H1 (cell line): ENCODE measurements at regions not wholly inside any gene's neighbourhood (a gene's known extent, or its start where the extent isn't known, plus 50 kb on each side); places are given as distances from the start of the nearest gene placed in this dataset.

Experiments used
- CTCF ChIA-PET: fragments of 300-600 bp; sonication (Branson Sonifier 250); formaldehyde crosslinking; loops from one replicate; lab custom pipeline; 2021; ENCODE audit not compliant: partially characterized antibody; lab: Charles Lee
- POLR2A ChIA-PET: fragments of 300-600 bp; sonication (Branson Sonifier 250); formaldehyde crosslinking; loops from one replicate; lab custom pipeline; 2021; ENCODE audit warnings: inconsistent platforms; ENCODE audit not compliant: partially characterized antibody; lab: Charles Lee
- DNase-seq, 2 experiments: peaks; one replicate each; pipeline versions ENCODE4 v3.0.0 to v3.0.0-alpha.2; 2010 to 2022; ENCODE audit warnings: low spot score in 2 of 2, low read depth in 1 of 2, mixed read lengths in 1 of 2
- FAIRE-seq: peaks from 2 replicates; lab custom pipeline; 2011; peaks lifted over from hg19 to GRCh38; lab: Jason Lieb, UNC
- H2AFZ ChIP-seq: 2 replicates; pipeline ENCODE4 v1.8.1; 2012; ENCODE audit warnings: low read length, inconsistent platforms
- H2AK5ac ChIP-seq: 2 replicates; pipeline ENCODE4 v1.6.1; 2013; ENCODE audit warnings: low read depth, low read length
- H2BK120ac ChIP-seq: replicated peaks from 2 replicates; pipeline ENCODE3; 2013; ENCODE audit warnings: low read depth, low read length, inconsistent platforms
- H2BK12ac ChIP-seq: 2 replicates; pipeline ENCODE4 v1.6.1; 2013; ENCODE audit warnings: low read depth, low read length
- H2BK15ac ChIP-seq: 2 replicates; pipeline ENCODE4 v1.6.1; 2013; ENCODE audit warnings: low read length
- H2BK20ac ChIP-seq: 2 replicates; pipeline ENCODE4 v1.6.1; 2013; ENCODE audit warnings: low read length
- H2BK5ac ChIP-seq: 2 replicates; pipeline ENCODE4 v1.6.1; 2013; ENCODE audit warnings: low read depth, low read length
- H3K14ac ChIP-seq: 2 replicates; pipeline ENCODE4 v1.6.1; 2013; ENCODE audit warnings: inconsistent platforms; ENCODE audit not compliant: insufficient read length
- H3K18ac ChIP-seq: 2 replicates; pipeline ENCODE4 v1.6.1; 2013; ENCODE audit warnings: low read length; ENCODE audit errors: extremely low read depth
- H3K23ac ChIP-seq: 2 replicates; pipeline ENCODE4 v1.6.1; 2013; ENCODE audit warnings: inconsistent platforms; ENCODE audit not compliant: insufficient read length
- H3K23me2 ChIP-seq: 2 replicates; pipeline ENCODE4 v1.6.1; 2013; ENCODE audit warnings: low read depth, low read length
- H3K27ac ChIP-seq: 2 replicates; pipeline ENCODE4 v1.6.1; 2011; ENCODE audit warnings: low read depth, low read length, inconsistent platforms
- H3K27me3 ChIP-seq, 4 experiments: replicated peaks in 1 of 4; 1 replicate in 1 of 4; 2 replicates in 3 of 4; pipeline versions ENCODE4 v1.6.1 to v1.8.1; 2011 to 2013; ENCODE audit warnings: low read length in 3 of 4, mild to moderate bottlenecking in 3 of 4, inconsistent platforms in 2 of 4, mixed read lengths in 2 of 4, moderate library complexity in 1 of 4; ENCODE audit not compliant: control insufficient read depth in 3 of 4, insufficient read depth in 3 of 4; ENCODE audit errors: extremely low read depth in 1 of 4
- H3K36me3 ChIP-seq, 4 experiments: 2 replicates each; pipeline versions ENCODE4 v1.6.1 to v1.8.1; 2011 to 2013; ENCODE audit warnings: mild to moderate bottlenecking in 4 of 4, low read length in 3 of 4, moderate library complexity in 2 of 4, control low read depth in 1 of 4, inconsistent platforms in 1 of 4; ENCODE audit not compliant: insufficient read depth in 4 of 4, control insufficient read depth in 2 of 4
- H3K4ac ChIP-seq: replicated peaks from 2 replicates; pipeline ENCODE3; 2013; ENCODE audit warnings: low read length, low read depth, mixed read lengths, inconsistent platforms; ENCODE audit not compliant: insufficient read length
- H3K4me1 ChIP-seq, 4 experiments: replicated peaks in 1 of 4; 1 replicate in 1 of 4; 2 replicates in 3 of 4; pipeline versions ENCODE4 v1.6.1 to v1.8.1; 2011 to 2013; ENCODE audit warnings: low read length in 3 of 4, inconsistent platforms in 2 of 4, mixed read lengths in 1 of 4; ENCODE audit not compliant: insufficient read depth in 4 of 4, control insufficient read depth in 3 of 4
- H3K4me2 ChIP-seq, 2 experiments: 2 replicates each; pipeline versions ENCODE4 v1.6.1 to v1.8.1; 2011 to 2013; ENCODE audit warnings: low read depth in 2 of 2, low read length in 2 of 2, control low read depth in 1 of 2, inconsistent platforms in 1 of 2, mild to moderate bottlenecking in 1 of 2; ENCODE audit not compliant: insufficient read depth in 1 of 2
- H3K4me3 ChIP-seq, 4 experiments: fragments of 200-600, 300-600 bp in 1 of 4; sonication (generic), shearing (Covaris generic), sonication (Bioruptor Twin) in 1 of 4; 2 replicates each; pipeline versions ENCODE4 v1.5.1 to v1.8.1; 2011 to 2016; ENCODE audit warnings: low read length in 4 of 4, low read depth in 3 of 4, control low read depth in 2 of 4, inconsistent platforms in 2 of 4, mild to moderate bottlenecking in 2 of 4, mixed read lengths in 1 of 4, moderate library complexity in 1 of 4; ENCODE audit not compliant: insufficient read depth in 2 of 4; ENCODE audit errors: extremely low read depth in 1 of 4
- H3K56ac ChIP-seq: replicated peaks from 2 replicates; pipeline ENCODE3; 2013; ENCODE audit warnings: low read depth, mild to moderate bottlenecking, mixed read lengths, low read length, inconsistent platforms; ENCODE audit not compliant: insufficient read length
- H3K79me1 ChIP-seq: 2 replicates; pipeline ENCODE4 v1.6.1; 2013; ENCODE audit warnings: low read depth, low read length, control low read depth
- H3K79me2 ChIP-seq, 2 experiments: 2 replicates each; pipeline versions ENCODE4 v1.6.1 to v1.8.1; 2012 to 2013; ENCODE audit warnings: low read length in 2 of 2, mild to moderate bottlenecking in 2 of 2, inconsistent platforms in 1 of 2; ENCODE audit not compliant: insufficient read depth in 2 of 2, control insufficient read depth in 1 of 2
- H3K9ac ChIP-seq, 4 experiments: replicated peaks in 1 of 4; 1 replicate in 1 of 4; 2 replicates in 3 of 4; pipeline versions ENCODE4 v1.6.1 to v1.8.1; 2011 to 2013; ENCODE audit warnings: low read depth in 3 of 4, low read length in 3 of 4, control low read depth in 2 of 4, mild to moderate bottlenecking in 2 of 4, moderate library complexity in 2 of 4, inconsistent platforms in 1 of 4; ENCODE audit errors: extremely low read depth in 1 of 4
- H3K9me3 ChIP-seq, 2 experiments: 2 replicates each; pipeline versions ENCODE4 v1.6.1 to v1.8.1; 2012 to 2013; ENCODE audit warnings: mild to moderate bottlenecking in 2 of 2, moderate library complexity in 2 of 2, control low read depth in 1 of 2, inconsistent platforms in 1 of 2, low read depth in 1 of 2, low read length in 1 of 2, mixed read lengths in 1 of 2; ENCODE audit not compliant: insufficient read depth in 2 of 2
- H4K20me1 ChIP-seq, 2 experiments: replicated peaks in 1 of 2; 2 replicates each; pipeline versions ENCODE3 to v1.8.1; 2011 to 2013; ENCODE audit warnings: inconsistent platforms in 2 of 2, low read length in 2 of 2, mild to moderate bottlenecking in 1 of 2; ENCODE audit not compliant: insufficient read depth in 2 of 2, control insufficient read depth in 1 of 2
- H4K5ac ChIP-seq: 2 replicates; pipeline ENCODE4 v1.6.1; 2013; ENCODE audit warnings: low read length, low read depth, mixed read lengths, inconsistent platforms; ENCODE audit not compliant: insufficient read length
- H4K8ac ChIP-seq: 2 replicates; pipeline ENCODE4 v1.8.0; 2013; ENCODE audit warnings: mild to moderate bottlenecking, moderate library complexity, low read length, inconsistent platforms; ENCODE audit not compliant: insufficient read depth; ENCODE audit errors: extremely low read depth
- H4K91ac ChIP-seq: replicated peaks from 2 replicates; pipeline ENCODE3; 2013; ENCODE audit warnings: low read length, mixed read lengths, inconsistent platforms; ENCODE audit not compliant: insufficient read length
- CEBPB ChIP-seq: IDR thresholded peaks from 2 replicates; pipeline ENCODE4 v1.6.1; 2012; ENCODE audit warnings: low read depth, low read length
- CHD1 ChIP-seq: IDR thresholded peaks from 2 replicates; pipeline ENCODE4 v1.6.1; 2012; ENCODE audit warnings: low read depth, low read length, improper control_type of control experiment
- EP300 ChIP-seq, 2 experiments: IDR thresholded peaks; 1 replicate in 1 of 2; 2 replicates in 1 of 2; pipeline ENCODE4 v1.6.1; 2011 to 2012; ENCODE audit warnings: low read depth in 2 of 2, low read length in 2 of 2, mild to moderate bottlenecking in 2 of 2, borderline replicate concordance in 1 of 2, inconsistent platforms in 1 of 2, moderate library complexity in 1 of 2
- HDAC2 ChIP-seq, 2 experiments: fragments of 300-600 bp in 1 of 2; sonication (generic) in 1 of 2; IDR thresholded peaks; 2 replicates each; pipeline ENCODE4 v1.6.1; 2011 to 2012; ENCODE audit warnings: low read depth in 2 of 2, low read length in 2 of 2, mild to moderate bottlenecking in 2 of 2, moderate library complexity in 2 of 2, borderline replicate concordance in 1 of 2, inconsistent platforms in 1 of 2
- POLR2A ChIP-seq, 2 experiments: IDR thresholded peaks; 1 replicate in 1 of 2; 2 replicates in 1 of 2; pipeline ENCODE4 v1.6.1; 2011; ENCODE audit warnings: low read depth in 2 of 2, low read length in 2 of 2, mild to moderate bottlenecking in 2 of 2; ENCODE audit errors: control extremely low read depth in 1 of 2
- SUZ12 ChIP-seq: fragments of 200-600 bp; sonication (generic); IDR thresholded peaks from 2 replicates; pipeline ENCODE4 v1.6.1; 2012; ENCODE audit warnings: mild to moderate bottlenecking, inconsistent platforms, low read length, moderate library complexity, mixed read lengths
- TBP ChIP-seq: IDR thresholded peaks from 2 replicates; pipeline ENCODE4 v1.6.1; 2011; ENCODE audit warnings: low read depth, low read length, improper control_type of control experiment
- YY1 ChIP-seq: IDR thresholded peaks from 2 replicates; pipeline ENCODE4 v1.6.1; 2011; ENCODE audit warnings: low read depth, mild to moderate bottlenecking, low read length
- WGBS, 2 experiments: shearing (Covaris generic) in 1 of 2; methylation state at CpG; one replicate each; pipeline versions ENCODE4 v1.1.6 to v1.1.7; 2013 to 2015; ENCODE audit warnings: low lambda C conversion rate in 2 of 2, mixed read lengths in 2 of 2, inconsistent platforms in 1 of 2, low coverage in 1 of 2, missing lambda C conversion rate in 1 of 2; ENCODE audit not compliant: insufficient replicate concordance in 2 of 2, insufficient coverage in 1 of 2, insufficient read length in 1 of 2; ENCODE audit errors: extremely low coverage in 1 of 2, missing lambda C conversion rate in 1 of 2; 5-methylcytosine and 5-hydroxymethylcytosine counted together

- no peak overlapping the region for H4K5ac ChIP-seq
- no peak overlapping the region for H3K4me3 ChIP-seq
- H4K20me1 ChIP-seq: no peaks in the 10 kb centered on the region
- no peak overlapping the region for H3K27ac ChIP-seq
- ChIA-PET POLR2A (no interaction called here), CTCF (interaction anchor here (0.7 to 1.5 kb wide), 4 partner anchors 9 to 174 kb away, joined by 3 to 4 read pairs (median 3); no protein-coding TSS in a partner anchor)
- H3K23ac ChIP-seq: no peak overlapping the region
- H3K23me2 ChIP-seq: no peaks in the 10 kb centered on the region
- H2BK20ac ChIP-seq: no peak overlapping the region
- H3K9me3 ChIP-seq: no peaks in the 10 kb centered on the region
- no peaks in the 10 kb centered on the region for H3K79me2 ChIP-seq
- TF ChIP-seq HDAC2 (IDR thresholded peaks at IDR 0.05; ENCODE audit: borderline replicate concordance in 1 of 2, low read depth in 2 of 2, low read length in 2 of 2): no peak
- no peak for TF ChIP-seq POLR2A (IDR thresholded peaks at IDR 0.05; ENCODE audit: control extremely low read depth in 1 of 2, low read depth in 2 of 2, low read length in 2 of 2)
- no peak for TF ChIP-seq YY1
- no peak for TF ChIP-seq SUZ12
- TF ChIP-seq CHD1: no peak
- TF ChIP-seq CEBPB: no peak
- no peak for TF ChIP-seq TBP
- TF ChIP-seq EP300 (IDR thresholded peaks at IDR 0.05; ENCODE audit: borderline replicate concordance in 1 of 2, low read depth in 2 of 2, low read length in 2 of 2): no peak
- DNase-seq: no peak
- H2BK5ac ChIP-seq: no peak overlapping the region
- H2AFZ ChIP-seq: no peak overlapping the region
- no peak for FAIRE-seq
- H2AK5ac ChIP-seq: no peak overlapping the region
- no peak overlapping the region for H2BK120ac ChIP-seq
- no peak overlapping the region for H4K8ac ChIP-seq
- H2BK15ac ChIP-seq: no peak overlapping the region
- H3K4me2 ChIP-seq: no peak overlapping the region
- no peak overlapping the region for H4K91ac ChIP-seq
- H3K36me3 ChIP-seq: no peaks in the 10 kb centered on the region; a peak in 1 of 8 replicates
- H2BK12ac ChIP-seq: no peak overlapping the region
- H3K56ac ChIP-seq: no peak overlapping the region
- H3K79me1 ChIP-seq: no peaks in the 10 kb centered on the region
- 97% methylated on average over 3 of the region's 3 CpGs; no CpG with 5 or more reads in 1 of the 2 experiments for WGBS, 2 experiments
- no peak overlapping the region for H3K9ac ChIP-seq
- no peak overlapping the region for H3K18ac ChIP-seq
- no peak overlapping the region for H3K4ac ChIP-seq
- no peaks in the 10 kb centered on the region for H3K27me3 ChIP-seq
- H3K4me1 ChIP-seq: peaks cover 0 to 5% (median 1%) of the 10 kb centered on the region in 4 experiments; a peak in 2 of 7 replicates
- no peak overlapping the region for H3K14ac ChIP-seq
These were observed 590.8 kb downstream of the SOX6 start for GRCh38 chr11:15765530-15765929.
